ENCODE measurements at regions not wholly inside any gene's neighbourhood (a gene's known extent, or its start where the extent isn't known, plus 50 kb on each side); places are given as distances from the start of the nearest gene placed in this dataset.

GRCh38 chr6:23244300-23244699 lies 674.9 kb downstream of the HDGFL1 start:
- TF ChIP-seq CTCF (conservative IDR thresholded peaks at IDR 0.05) (no peak), ZFX (IDR thresholded peaks at IDR 0.05) (no peak)
- no peak overlapping the region for H3K27ac ChIP-seq

DNA sequence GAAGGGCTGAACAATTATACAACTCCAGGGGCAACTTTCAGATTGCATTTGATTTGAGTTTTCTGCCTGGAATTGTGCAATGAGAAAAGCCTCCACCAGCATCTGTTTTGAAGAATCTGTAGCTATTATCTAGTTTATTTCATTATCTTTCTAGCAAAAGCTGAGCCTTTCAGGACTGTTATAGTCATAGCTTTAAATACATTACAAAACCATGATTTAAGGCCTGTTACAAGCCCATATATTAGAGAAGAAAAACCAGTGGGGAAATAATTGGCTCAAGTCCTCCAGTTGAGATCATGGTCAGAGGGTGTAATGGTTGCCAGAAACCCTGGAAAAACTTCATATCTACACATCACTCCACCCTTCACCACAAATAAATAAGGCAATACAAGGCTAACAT lies 676.2 kb downstream of the HDGFL1 start:
- TF ChIP-seq CTCF (conservative IDR thresholded peaks at IDR 0.05): no peak
- no peak for TF ChIP-seq ZFX (IDR thresholded peaks at IDR 0.05)
- no peak overlapping the region for H3K27ac ChIP-seq

DNA sequence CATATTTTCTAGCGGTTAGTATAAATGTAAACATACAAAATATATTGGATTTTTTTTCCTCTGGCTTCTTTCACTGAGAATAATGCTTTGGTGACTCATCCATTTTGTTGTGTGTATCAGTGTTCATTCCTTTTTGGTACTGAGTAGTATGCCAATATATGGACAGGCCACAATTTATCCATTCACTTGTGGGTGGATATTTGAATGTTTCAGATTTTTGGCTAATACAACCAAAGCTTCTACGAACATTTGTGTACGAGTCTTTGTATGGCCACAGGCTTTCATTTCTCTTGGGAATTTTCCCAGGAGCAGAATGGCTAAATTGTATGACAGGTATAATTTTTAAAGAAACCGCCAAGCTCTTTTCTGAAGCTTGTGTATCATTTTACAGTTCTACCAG lies 677.5 kb downstream of the HDGFL1 start:
- TF ChIP-seq ZFX (IDR thresholded peaks at IDR 0.05) (no peak), CTCF (conservative IDR thresholded peaks at IDR 0.05) (no peak)
- H3K27ac ChIP-seq: no peak overlapping the region

DNA sequence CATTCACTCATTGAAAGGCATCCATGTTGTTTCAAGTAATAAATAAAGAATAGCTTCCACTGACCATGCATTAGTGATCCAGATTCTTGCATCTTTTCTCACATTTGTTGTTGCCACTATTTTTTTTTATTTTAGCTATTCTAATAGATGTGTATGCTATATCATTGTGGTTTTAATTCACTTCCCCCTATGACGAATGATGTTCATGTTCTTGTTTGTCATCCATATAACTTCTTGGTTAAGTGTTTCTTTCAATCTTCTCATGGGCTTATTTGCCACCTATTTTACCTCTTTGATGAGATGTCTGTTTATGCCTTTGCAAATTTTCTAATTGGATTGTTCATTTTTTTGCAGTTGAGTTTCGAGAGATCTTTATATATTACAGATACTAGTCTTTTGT lies 681.2 kb downstream of the HDGFL1 start:
- no peak overlapping the region for H3K27ac ChIP-seq
- TF ChIP-seq CTCF (conservative IDR thresholded peaks at IDR 0.05): no peak

DNA sequence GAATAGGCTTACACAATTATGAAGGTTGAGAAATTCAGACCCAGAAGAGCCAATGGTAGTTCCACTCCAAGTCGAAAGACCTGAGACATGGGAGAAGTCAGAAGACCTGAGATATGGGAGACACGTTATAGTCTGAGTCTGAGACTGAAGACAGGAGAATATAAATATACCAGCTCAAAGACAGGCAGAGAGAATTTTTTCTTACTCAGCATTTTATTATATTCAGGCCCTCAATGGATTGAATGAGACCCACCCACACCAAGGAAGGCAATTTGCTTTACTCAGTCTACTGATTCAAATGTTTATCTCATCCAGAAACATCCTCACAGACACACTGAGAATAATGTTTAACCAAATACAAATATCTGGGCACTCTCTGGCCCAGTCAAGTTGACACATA lies 693.5 kb downstream of the HDGFL1 start:
- no peak overlapping the region for H3K27ac ChIP-seq
- TF ChIP-seq CTCF (conservative IDR thresholded peaks at IDR 0.05) (no peak), ZFX (IDR thresholded peaks at IDR 0.05) (no peak)

- TF ChIP-seq ZFX (IDR thresholded peaks at IDR 0.05) (no peak), CTCF (conservative IDR thresholded peaks at IDR 0.05) (no peak)
- no peak overlapping the region for H3K27ac ChIP-seq
Observed at GRCh38 chr6:23265270-23265669, 695.9 kb downstream of the HDGFL1 start.

DNA sequence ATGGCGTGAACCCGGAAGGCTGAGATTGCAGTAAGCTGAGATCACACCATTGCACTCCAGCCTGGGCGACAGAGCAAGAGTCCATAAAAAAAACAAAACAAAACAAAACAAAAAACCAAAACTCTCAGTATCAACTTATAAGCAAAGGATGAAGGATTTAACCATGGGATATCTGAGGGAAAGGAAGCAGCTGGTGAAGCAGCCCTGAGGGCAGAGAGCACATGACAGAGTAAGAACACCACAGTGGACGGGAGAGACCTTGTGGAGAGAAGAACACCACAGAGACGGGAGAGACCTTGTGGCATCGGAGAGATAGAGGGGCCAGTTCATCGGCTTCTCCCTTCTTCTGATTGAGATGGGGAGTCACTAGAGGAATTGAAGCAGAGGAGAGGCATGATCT lies 697.2 kb downstream of the HDGFL1 start:
- no peak for TF ChIP-seq ZFX (IDR thresholded peaks at IDR 0.05)
- TF ChIP-seq CTCF (conservative IDR thresholded peaks at IDR 0.05): no peak
- H3K27ac ChIP-seq: no peak overlapping the region
